ENCODE measurements at regions not wholly inside any gene's neighbourhood (a gene's known extent, or its start where the extent isn't known, plus 50 kb on each side); places are given as distances from the start of the nearest gene placed in this dataset.

DNA sequence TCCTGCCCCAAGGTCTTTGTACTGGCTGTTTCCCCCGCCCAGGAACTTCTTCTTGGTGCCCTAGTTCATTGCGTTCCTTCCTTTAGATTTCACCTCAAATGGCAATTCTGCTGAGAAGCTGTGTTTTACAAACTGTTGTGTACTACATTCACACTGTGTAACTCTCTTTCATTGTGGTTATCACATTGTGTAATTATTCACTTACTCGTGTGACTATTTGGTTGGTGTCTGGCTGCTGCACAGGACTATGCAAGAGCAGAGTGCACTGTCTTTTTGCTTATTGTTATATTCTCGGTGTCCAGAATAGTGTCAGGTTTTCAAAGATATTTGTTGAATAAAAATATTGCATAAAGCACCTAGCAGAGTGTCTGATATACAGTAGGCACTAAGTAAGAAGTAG, 177.2 kb upstream of the PRICKLE1 start:
- CTCF ChIA-PET: no interaction called here
- no peaks in the 10 kb centered on the region for H3K36me3 ChIP-seq (ENCODE audit: control insufficient read depth in 2 of 2, insufficient read depth in 2 of 2, low read length in 1 of 2)
- 53% methylated on average over 4 of the region's 4 CpGs for WGBS (ENCODE audit: insufficient coverage, insufficient replicate concordance, low lambda C conversion rate, missing lambda C conversion rate)
- no peaks in the 10 kb centered on the region for H3K27me3 ChIP-seq (replicated peaks in 1 of 2; ENCODE audit: control insufficient read depth in 2 of 2, insufficient read depth in 2 of 2, low read length in 1 of 2)
- SMC1A ChIA-PET (ENCODE audit: uncharacterized antibody, unreplicated experiment): no interaction called here
- no peak for DNase-seq (ENCODE audit: low read depth, low spot score)
- ATAC-seq: no peak
- RAD21 ChIA-PET (ENCODE audit: unreplicated experiment): no interaction called here
- TF ChIP-seq NFXL1 (IDR thresholded peaks at IDR 0.05; ENCODE audit: borderline replicate concordance): no peak
- TF ChIP-seq CBX5 (IDR thresholded peaks at IDR 0.05; ENCODE audit: low read depth): no peak
- TF ChIP-seq ZNF24 (IDR thresholded peaks at IDR 0.05): no peak
- TF ChIP-seq, protein P1, sequence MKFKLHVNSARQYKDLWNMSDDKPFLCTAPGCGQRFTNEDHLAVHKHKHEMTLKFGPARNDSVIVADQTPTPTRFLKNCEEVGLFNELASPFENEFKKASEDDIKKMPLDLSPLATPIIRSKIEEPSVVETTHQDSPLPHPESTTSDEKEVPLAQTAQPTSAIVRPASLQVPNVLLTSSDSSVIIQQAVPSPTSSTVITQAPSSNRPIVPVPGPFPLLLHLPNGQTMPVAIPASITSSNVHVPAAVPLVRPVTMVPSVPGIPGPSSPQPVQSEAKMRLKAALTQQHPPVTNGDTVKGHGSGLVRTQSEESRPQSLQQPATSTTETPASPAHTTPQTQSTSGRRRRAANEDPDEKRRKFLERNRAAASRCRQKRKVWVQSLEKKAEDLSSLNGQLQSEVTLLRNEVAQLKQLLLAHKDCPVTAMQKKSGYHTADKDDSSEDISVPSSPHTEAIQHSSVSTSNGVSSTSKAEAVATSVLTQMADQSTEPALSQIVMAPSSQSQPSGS (IDR thresholded peaks at IDR 0.05; ENCODE audit: low read length): no peak
- TF ChIP-seq CHD4 (IDR thresholded peaks at IDR 0.05): no peak
- no peaks in the 10 kb centered on the region for H3K9me3 ChIP-seq (replicated peaks; ENCODE audit: control insufficient read depth, insufficient read depth, low read length)
- no peak for FAIRE-seq
- no peak overlapping the region for H3K4me2 ChIP-seq (ENCODE audit: control insufficient read depth, insufficient read depth)
- H3K27ac ChIP-seq (ENCODE audit: control insufficient read depth, insufficient read depth): no peak overlapping the region
- H3K4me3 ChIP-seq: no peak overlapping the region
- H3K79me2 ChIP-seq (ENCODE audit: control insufficient read depth, insufficient read depth, low read length): no peaks in the 10 kb centered on the region
- H3K9ac ChIP-seq (ENCODE audit: control insufficient read depth, insufficient read depth, low read length): no peak overlapping the region
- no peaks in the 10 kb centered on the region for H4K20me1 ChIP-seq (ENCODE audit: control insufficient read depth, insufficient read depth)
- peaks cover 18% of the 10 kb centered on the region for H3K4me1 ChIP-seq (ENCODE audit: control insufficient read depth, insufficient read depth, low read length)
- in situ Hi-C loops (cut with MboI): no loop called here
- H2AFZ ChIP-seq (ENCODE audit: control insufficient read depth, low read depth, low read length): no peak overlapping the region
- no TSS peak for BruUV-seq (replicated peaks)
- POLR2A ChIA-PET: no interaction called here
- intact Hi-C loops (cut with micrococcal nuclease; ENCODE audit: unreplicated experiment): loop anchor here (10.0 kb wide), 2 partner anchors 282 to 448 kb away; no protein-coding TSS in a partner anchor

DNA sequence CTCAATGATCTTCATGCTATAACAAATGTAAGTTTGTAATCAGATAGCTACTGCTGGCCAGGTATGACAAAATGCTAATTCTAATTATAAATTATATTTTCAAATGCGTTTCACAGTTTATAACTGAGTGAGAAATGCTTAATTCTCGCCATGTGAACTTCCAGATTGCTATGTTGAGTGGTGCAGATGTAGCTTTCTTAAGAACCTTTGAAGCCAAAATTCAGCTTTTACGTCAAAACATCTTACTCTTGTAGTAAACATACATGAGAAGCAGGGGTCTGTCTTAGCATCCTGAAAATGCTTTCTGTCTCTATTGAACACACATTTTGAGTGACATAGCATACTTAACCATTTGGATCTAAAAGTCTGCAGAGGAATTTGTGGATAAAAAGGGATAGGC, 176.5 kb upstream of the PRICKLE1 start:
- no peak for FAIRE-seq
- Histone ChIP-seq H4K20me1 (ENCODE audit: control insufficient read depth, insufficient read depth) (no peaks in the 10 kb centered on the region), H3K9ac (ENCODE audit: control insufficient read depth, insufficient read depth, low read length) (no peak overlapping the region), H3K9me3 (replicated peaks; ENCODE audit: control insufficient read depth, insufficient read depth, low read length) (no peaks in the 10 kb centered on the region), H3K4me2 (ENCODE audit: control insufficient read depth, insufficient read depth) (no peak overlapping the region), H3K27ac (ENCODE audit: control insufficient read depth, insufficient read depth) (no peak overlapping the region), H3K79me2 (ENCODE audit: control insufficient read depth, insufficient read depth, low read length) (no peaks in the 10 kb centered on the region), H2AFZ (ENCODE audit: control insufficient read depth, low read depth, low read length) (no peak overlapping the region), H3K4me3 (no peak overlapping the region), H3K36me3 (ENCODE audit: control insufficient read depth in 2 of 2, insufficient read depth in 2 of 2, low read length in 1 of 2) (no peaks in the 10 kb centered on the region), H3K4me1 (ENCODE audit: control insufficient read depth, insufficient read depth, low read length) (peaks cover 22% of the 10 kb centered on the region), H3K27me3 (replicated peaks in 1 of 2; ENCODE audit: control insufficient read depth in 2 of 2, insufficient read depth in 2 of 2, low read length in 1 of 2) (no peaks in the 10 kb centered on the region)
- intact Hi-C loops (cut with micrococcal nuclease; ENCODE audit: unreplicated experiment) (loop anchor here (10.0 kb wide), 2 partner anchors 281 to 449 kb away; no protein-coding TSS in a partner anchor), in situ Hi-C loops (cut with MboI) (no loop called here)
- DNase-seq (ENCODE audit: low read depth, low spot score): no peak
- ChIA-PET RAD21 (ENCODE audit: unreplicated experiment) (no interaction called here), CTCF (no interaction called here), POLR2A (no interaction called here), SMC1A (ENCODE audit: uncharacterized antibody, unreplicated experiment) (no interaction called here)
- no TSS peak for BruUV-seq (replicated peaks)
- 32% methylated on average over 3 of the region's 3 CpGs for WGBS (ENCODE audit: insufficient coverage, insufficient replicate concordance, low lambda C conversion rate, missing lambda C conversion rate)
- no peak for ATAC-seq
- TF ChIP-seq ZBTB33 (IDR thresholded peaks at IDR 0.05) (no peak), BACH1 (IDR thresholded peaks at IDR 0.05; ENCODE audit: borderline replicate concordance) (no peak), EZH2 (IDR thresholded peaks at IDR 0.05; ENCODE audit: borderline replicate concordance, control insufficient read depth, low read depth, low read length) (no peak), PAX5 (IDR thresholded peaks at IDR 0.05; ENCODE audit: borderline replicate concordance, low read depth, low read length) (no peak), ZBED1 (IDR thresholded peaks at IDR 0.05; ENCODE audit: borderline replicate concordance) (no peak), CEBPZ (IDR thresholded peaks at IDR 0.05; ENCODE audit: low read depth, low read length) (no peak)

All from GM12878 (cell line).